ENCODE measurements at regions not wholly inside any gene's neighbourhood (a gene's known extent, or its start where the extent isn't known, plus 50 kb on each side); places are given as distances from the start of the nearest gene placed in this dataset.

DNA sequence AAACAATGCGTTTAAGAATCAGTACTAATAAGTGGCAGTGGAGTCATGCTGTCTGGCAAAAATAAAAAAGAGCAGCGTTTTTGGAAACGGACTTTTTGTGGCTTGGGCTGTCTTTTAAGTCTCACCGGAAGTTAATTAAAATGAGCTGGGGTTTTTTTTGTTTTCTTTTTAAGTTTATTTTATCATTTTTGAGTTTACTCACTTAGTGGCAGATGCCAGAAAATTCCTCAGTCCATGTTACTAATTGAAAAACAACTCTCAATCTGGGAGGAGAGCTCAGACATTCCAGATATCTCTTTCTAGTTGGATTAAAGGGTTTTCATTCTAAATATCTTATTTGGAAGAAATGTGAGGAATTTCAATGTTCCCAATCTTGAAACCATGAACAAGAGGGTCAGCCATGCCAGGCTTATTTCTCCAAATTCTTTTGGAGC is 133.8 kb upstream of the AGR3 start:
- no peak for TF ChIP-seq SP1 (IDR thresholded peaks at IDR 0.05)
- TF ChIP-seq ELF4 (IDR thresholded peaks at IDR 0.05), result no peak
- TF ChIP-seq TARDBP (IDR thresholded peaks at IDR 0.05), result no peak
- no peak for TF ChIP-seq SUZ12 (IDR thresholded peaks at IDR 0.05)
- no peak for TF ChIP-seq FOXK2 (IDR thresholded peaks at IDR 0.05)
